Fibroblast of skin of left biceps (primary cell): ENCODE measurements at regions not wholly inside any gene's neighbourhood (a gene's known extent, or its start where the extent isn't known, plus 50 kb on each side); places are given as distances from the start of the nearest gene placed in this dataset.

Source experiments
- DNase-seq, 2 experiments: peaks; one replicate each; pipeline ENCODE4 v3.0.0-alpha.2; 2013; ENCODE audit warnings: low read depth in 2 of 2

DNA sequence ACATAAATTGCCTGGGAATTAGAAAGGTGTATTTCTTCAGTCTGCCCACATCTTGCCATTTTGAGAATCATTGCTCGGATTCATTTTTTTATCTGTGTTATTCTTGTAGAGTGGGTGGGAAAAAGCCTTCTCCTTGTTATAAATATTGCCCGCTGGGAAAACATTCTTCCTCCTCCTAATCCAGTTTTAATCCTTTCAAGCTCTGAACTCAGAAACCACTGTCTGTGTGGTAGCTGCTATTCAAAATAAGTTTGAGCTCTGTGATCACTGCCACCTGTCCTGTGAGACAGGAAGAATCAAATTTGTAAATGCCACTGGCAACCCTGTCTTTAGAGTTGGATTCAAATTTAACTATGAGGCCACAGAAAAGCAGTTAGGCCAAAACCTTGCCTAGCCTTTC, 1875.2 kb upstream of the PIK3C3 start:
- DNase-seq = no peak

DNA sequence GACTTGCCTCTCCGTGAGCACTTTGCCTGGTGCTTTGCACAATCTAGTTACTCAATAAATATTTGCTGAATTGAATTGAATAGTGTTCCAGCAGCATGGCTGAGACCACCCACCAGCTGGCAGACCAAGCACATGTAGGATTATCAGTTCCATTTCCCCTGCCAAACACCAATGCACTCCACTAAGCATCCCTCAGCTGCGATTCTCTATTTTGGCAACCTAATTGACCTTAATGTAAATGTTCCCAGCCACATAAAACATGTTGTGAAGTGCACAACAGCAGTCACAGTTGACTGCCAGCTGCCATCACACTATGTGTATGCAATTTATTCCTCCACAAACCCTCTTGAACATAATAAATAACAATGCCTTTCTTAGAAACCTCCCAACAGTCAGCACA, 1879.4 kb upstream of the PIK3C3 start:
- no peak for DNase-seq

GRCh38 chr18:40072761-40073160, 1882.3 kb upstream of the PIK3C3 start:
- DNase-seq = no peak

GRCh38 chr18:40066368-40066767, 1888.7 kb upstream of the PIK3C3 start:
- DNase-seq = no peak

DNA sequence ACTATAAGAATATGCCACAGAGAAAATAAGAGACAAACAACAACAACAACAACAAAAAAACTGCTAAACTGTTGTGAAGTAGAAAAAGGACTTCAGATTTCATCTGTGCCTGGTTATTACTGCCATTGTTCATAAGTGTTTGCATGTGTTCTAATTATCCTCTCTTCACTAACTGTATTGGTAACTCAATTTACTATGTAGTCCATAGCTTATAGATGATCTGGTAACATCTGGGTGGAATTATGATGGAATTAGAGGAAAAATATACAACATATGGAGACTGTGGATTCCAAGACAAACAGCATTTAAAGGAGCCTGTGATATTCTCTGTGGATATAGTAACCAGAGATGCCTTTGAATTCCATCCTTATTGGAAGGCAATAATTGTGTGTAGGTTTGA, 1891.5 kb upstream of the PIK3C3 start:
- DNase-seq = no peak

DNA sequence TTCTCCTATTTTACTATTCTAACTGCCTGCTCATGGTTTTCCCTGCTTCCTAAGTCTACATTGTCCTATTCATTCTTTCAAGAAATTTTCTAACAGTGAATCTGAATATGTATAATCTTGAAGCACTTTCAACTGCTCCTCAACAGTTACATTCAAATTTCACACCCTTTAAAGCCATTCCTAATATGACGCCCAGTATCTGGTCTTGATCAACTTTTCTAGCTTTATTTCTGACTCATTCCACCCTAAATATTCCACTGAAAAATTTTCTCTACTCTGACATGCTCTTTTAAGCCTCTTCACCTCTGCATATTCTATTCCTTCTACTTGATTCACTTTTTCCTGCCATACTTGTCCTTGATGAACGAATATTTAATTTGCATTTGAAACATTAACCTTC, 1893.9 kb upstream of the PIK3C3 start:
- no peak for DNase-seq

- no peak for DNase-seq
Observed at GRCh38 chr18:40060562-40060961, 1894.5 kb upstream of the PIK3C3 start.

DNA sequence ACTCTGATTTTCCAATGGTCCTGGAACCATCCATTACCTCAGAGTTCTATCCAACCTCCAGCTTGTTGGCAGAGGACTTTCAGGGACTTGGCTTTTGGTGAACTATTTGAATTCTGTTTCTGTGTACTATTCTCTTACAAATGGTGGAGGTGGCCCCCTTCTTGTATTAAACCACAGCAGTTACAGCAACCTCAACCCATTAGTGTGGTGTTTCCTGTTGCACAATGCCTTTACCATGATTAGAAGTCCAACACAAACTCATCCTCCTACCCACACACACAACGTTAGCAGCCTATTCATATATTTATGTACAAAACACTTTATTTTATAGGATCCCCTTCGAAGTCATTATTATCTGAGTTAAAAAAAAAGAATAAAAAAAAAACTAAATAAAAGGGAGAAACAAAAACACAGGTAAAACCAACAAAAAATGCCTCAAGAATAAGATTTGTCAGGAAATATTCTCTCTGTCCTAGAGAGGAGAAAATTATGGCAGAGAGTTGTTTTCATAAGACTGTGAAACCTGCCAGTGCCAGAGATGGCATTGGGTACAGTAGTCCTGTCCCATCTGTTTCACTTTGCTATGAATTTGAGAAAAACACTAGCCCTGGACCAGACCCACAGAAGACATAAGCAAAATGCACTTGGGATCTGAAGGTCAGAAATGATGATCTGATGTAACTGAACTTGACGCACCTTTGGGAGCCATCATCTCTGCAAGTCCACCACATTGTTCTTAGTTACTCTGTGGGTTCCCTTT, 1896.0 kb upstream of the PIK3C3 start:
- DNase-seq = no peak

DNA sequence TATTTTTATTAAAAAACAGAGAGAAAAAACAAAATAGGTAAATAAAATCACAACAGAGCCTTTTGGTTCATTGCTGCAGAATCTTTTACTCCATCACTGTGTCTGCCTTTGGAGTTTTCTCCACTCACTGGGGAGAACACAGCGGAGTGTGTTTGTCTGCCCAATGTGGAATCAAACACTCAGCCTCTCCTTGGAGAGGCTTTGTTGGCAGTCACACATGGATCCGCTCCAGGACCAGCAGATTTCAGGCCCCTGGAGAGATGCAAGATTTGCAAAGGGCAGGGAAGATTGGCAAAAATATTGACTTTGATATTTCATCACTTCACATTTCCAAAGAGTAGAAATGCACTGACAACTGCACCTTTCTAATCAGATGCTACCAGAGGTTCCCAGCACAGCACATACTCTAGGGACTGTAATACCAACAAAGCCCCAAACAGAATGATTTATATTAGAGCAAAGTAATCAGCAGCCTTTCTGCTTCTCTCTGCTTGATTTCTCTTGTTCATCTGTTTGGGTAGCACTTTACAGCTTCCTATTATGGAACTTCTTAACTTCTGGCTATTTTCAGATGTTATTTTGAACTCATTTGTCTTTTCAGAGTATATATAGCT, 1898.8 kb upstream of the PIK3C3 start:
- DNase-seq = no peak

DNA sequence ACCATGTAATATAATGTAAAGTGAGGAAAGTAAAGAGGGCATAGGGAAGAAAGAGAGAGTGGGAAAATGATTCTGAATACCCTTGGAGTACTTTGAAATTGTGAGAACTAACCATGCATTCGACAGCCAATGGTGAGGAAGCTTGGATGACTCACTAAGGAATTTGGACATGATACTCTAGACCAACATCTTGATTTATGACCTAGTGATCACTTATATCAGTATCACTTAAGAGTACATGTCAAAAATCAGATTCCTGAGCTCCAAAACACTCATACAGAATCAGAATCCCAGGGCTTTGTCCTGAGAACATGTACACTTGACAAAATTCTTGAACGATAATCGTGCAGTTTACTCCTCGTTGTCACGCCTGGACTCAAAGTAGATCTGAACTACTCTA, 1899.8 kb upstream of the PIK3C3 start:
- no peak for DNase-seq

- no peak for DNase-seq
Observed at GRCh38 chr18:40049716-40050115, 1905.3 kb upstream of the PIK3C3 start.

- DNase-seq = no peak
Observed at GRCh38 chr18:40048886-40049650, 1906.0 kb upstream of the PIK3C3 start.

DNA sequence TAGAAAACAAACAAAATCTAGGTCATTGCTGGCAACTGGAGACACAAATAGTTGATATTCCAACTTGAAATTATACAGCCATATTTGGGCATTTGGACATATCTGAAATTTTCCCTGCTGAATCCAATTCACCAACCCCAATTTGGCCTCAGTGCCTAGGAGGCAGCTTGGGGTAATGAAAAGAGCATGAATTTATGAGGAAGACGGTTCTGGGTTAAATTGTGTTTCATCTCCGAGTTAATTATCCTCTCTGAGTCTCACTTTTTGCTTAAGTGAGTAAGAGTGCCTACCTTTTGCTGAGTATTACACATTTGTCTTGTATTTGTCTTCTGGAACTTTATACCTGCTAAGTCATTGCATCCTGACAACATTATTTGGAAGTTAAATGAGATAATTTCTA, 1906.8 kb upstream of the PIK3C3 start:
- no peak for DNase-seq

- no peak for DNase-seq
Observed at GRCh38 chr18:40046596-40046995, 1908.4 kb upstream of the PIK3C3 start.

DNA sequence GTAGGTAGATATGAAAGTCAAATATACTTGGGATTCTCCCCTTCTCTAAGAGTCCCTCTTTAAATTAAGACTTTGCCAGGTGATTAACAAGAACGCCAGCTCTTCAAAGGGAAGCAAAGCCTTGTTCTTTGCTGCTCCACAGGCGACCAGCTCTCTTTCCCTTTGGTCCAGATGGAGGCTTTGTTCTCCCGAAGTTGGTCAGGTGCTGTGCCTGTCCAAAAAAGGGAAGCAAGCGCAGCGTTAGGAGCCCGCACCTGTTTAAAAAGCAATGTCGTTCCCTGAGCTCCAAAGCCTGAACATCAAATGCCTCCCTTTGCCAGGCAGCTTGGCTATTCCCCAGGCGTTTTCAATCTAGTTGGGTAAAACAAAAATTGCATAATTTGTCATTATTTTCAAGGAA, 1913.1 kb upstream of the PIK3C3 start:
- no peak for DNase-seq

DNA sequence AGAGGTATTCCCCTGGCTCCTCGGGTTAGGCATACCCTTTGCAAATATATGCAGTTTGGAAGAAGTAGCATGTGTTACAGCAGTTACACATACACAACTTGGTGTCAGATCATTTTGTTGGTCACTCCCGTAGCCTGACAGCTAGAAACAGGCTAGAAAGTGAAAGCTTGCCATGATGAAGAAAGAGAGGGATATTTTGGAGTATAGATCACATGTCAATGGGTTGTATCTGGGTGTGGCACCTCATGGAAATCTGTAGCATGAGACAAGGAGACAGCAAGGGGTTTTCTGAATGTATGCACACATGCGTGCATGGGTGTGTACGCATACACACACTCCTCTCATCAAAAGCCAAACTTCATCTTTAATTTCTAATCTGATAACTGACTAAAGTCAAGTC, 1914.5 kb upstream of the PIK3C3 start:
- DNase-seq = no peak

- no peak for DNase-seq
Observed at GRCh38 chr18:40037356-40037755, 1917.7 kb upstream of the PIK3C3 start.

DNA sequence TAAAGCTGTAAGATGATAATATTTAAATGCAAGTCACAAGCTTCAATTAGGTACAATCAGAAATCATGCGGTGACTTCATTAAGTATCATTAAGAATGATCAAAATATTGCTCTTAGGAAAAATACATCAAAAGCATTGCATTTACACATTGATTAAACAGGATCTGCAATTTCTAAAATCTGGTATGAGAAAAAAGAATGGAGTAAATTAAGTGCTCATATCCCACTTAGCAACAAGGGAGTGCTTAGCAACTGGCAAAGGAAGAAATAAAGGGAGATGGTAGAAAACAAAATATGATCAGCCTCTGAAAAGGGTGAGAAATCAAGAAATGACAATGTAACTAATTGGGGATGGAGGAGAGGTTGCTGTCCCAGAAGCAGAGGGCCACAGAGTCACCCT, 1918.2 kb upstream of the PIK3C3 start:
- no peak for DNase-seq

DNA sequence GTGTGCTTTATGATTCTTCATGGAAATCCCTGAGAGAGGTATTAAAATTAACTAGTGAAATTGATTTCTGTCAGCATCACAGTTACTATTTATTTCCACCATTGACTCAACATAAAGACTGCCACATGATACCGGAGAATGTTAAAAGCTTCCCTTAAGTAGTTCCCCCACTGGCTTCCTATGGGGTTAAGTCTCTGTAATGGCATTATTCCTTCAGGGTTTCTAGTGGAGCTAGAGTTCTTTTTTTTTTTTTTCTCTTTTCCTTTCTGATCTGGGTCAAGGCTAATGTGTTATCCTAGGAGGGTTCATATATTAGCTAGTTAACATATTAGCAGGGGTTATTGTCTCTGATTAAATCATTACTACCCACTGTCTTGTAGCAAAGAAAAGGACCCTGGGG, 1919.1 kb upstream of the PIK3C3 start:
- DNase-seq = no peak

DNA sequence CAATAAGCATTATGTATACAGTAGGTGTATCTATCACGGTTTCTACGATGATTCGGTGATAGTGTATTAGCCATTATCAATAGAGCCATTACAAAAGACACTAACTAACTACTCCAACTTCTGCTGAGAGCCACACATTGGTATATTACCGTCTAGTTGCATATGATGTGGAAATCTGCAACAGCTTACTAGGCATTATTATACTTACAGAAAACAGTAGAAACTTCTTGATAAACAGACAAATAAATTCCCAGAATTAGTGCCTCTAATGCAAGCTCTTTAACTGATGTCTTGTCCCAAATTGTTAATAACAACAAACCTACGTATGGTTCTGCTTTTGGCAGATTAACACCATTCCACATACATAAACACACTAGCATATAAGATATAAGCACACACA, 1923.0 kb upstream of the PIK3C3 start:
- no peak for DNase-seq

- no peak for DNase-seq
Observed at GRCh38 chr18:40031435-40031834, 1923.6 kb upstream of the PIK3C3 start.

DNA sequence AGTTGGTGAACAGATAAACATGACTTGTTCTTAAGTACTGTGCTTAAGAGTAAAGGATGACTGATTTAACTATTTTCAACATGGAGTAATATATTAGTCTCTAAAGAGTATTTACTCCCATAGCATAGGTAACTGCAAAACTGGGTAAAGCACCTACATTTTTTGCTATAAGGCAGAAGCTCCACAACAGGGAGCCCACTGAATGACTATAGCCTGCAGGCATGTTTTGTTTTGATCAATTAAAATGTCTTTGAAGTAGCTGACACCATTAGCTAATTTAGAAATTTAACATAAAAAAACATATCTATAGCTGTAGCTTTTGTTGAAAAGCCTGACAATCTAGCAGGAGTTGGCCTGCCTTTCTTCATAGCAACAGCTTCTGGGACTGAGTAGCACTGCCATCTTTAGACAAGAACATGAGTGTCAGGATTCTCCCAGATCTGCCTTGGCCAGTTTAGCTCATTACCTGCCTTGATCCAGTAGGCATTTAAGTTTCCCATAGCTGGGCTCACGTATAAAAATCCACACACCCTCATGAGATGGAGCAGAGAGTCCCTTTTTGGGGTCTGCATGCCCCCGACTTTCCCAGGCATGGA, 1935.1 kb upstream of the PIK3C3 start:
- DNase-seq = no peak

DNA sequence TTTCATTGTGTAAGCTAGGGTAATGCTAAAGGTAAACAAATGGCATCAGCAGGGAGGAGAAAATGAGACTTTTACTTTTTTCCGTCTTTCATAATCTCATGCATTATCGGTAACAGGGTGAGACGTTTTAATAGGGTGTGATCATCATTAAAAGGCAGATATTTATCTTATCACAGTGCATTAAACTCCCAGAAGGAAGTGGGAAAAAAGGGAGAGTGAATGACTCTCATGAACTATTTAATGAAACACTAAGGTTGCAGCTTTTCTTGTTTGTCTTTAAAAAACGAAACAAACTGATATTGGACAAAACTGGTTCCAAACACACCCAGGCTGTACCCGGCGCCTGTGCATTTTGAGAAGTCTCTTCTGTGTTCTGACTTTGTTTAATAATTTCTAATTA, 1936.8 kb upstream of the PIK3C3 start:
- no peak for DNase-seq
